Adrenal gland (tissue), 5 donors: ENCODE measurements at regions not wholly inside any gene's neighbourhood (a gene's known extent, or its start where the extent isn't known, plus 50 kb on each side); places are given as distances from the start of the nearest gene placed in this dataset.

Source experiments
- CTCF ChIP-seq, 6 experiments: fragments of 450-650 bp in 4 of 6; fragments of 200-600 bp in 2 of 6; sonication (generic) in 1 of 6; IDR thresholded peaks; 1 replicate in 5 of 6; 2 replicates in 1 of 6; pipeline versions ENCODE4 v1.5.1 to v1.8.0; 2016 to 2021; ENCODE audit warnings: antibody characterized with exemption in 6 of 6, mild to moderate bottlenecking in 2 of 6, moderate library complexity in 1 of 6
- POLR2A ChIP-seq, 2 donors: fragments of 450-650 bp; IDR thresholded peaks; one replicate each; pipeline ENCODE4 v1.6.1; 2017; ENCODE audit warnings: antibody characterized with exemption in 2 of 2, mild to moderate bottlenecking in 2 of 2, moderate library complexity in 1 of 2
- donor health status: DM: no; HTN: no; CAD: no.

GRCh38 chr7:98514211-98515031 lies 102.7 kb upstream of the NPTX2 start:
- TF ChIP-seq POLR2A (IDR thresholded peaks at IDR 0.05): no peak
- no peak for TF ChIP-seq CTCF (IDR thresholded peaks at IDR 0.05)
